H1 (cell line): ENCODE measurements at regions not wholly inside any gene's neighbourhood (a gene's known extent, or its start where the extent isn't known, plus 50 kb on each side); places are given as distances from the start of the nearest gene placed in this dataset.

ENCODE experiments used
- EZH2 ChIP-seq: fragments of 200-600 bp; sonication (generic); IDR thresholded peaks from 2 replicates; pipeline ENCODE4 v1.7.1; 2012; ENCODE audit warnings: low read depth, mild to moderate bottlenecking, moderate library complexity, low read length, inconsistent platforms; ENCODE audit not compliant: severe bottlenecking
- TF ChIP-seq, protein P1 (sequence below), 3 experiments: IDR thresholded peaks; 1 replicate in 2 of 3; 2 replicates in 1 of 3; pipeline versions ENCODE4 v1.5.1 to v1.6.1; 2011; ENCODE audit warnings: low read length in 3 of 3, mild to moderate bottlenecking in 3 of 3, inconsistent platforms in 2 of 3, low read depth in 1 of 3, moderate library complexity in 1 of 3; ENCODE audit not compliant: insufficient read depth in 1 of 3; ENCODE audit errors: control extremely low read depth in 1 of 3
- TF ChIP-seq, protein P2 (sequence below): IDR thresholded peaks from 2 replicates; pipeline ENCODE4 v1.6.1; 2011; ENCODE audit warnings: low read length, improper control_type of control experiment

DNA sequence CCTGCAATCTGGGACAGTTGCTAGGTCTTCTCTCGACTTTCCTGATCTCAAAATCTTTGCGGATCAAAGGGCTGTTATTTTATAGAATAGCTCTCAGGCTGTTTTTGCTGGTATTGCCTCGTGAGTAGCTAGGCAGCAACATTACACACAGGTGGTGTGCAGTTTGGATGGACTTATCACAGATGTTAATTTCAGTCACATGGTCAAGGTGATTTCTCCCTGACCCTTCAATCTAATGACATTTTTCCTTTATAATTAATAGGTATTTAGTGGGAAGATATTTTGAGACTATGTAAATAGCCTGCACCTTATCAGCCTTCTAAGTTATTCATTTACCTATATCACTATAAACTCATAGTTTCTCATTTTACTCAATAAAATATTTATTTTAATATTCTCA, 309.6 kb upstream of the PRKCQ start:
- no peak for TF ChIP-seq EZH2
- TF ChIP-seq, protein P1, sequence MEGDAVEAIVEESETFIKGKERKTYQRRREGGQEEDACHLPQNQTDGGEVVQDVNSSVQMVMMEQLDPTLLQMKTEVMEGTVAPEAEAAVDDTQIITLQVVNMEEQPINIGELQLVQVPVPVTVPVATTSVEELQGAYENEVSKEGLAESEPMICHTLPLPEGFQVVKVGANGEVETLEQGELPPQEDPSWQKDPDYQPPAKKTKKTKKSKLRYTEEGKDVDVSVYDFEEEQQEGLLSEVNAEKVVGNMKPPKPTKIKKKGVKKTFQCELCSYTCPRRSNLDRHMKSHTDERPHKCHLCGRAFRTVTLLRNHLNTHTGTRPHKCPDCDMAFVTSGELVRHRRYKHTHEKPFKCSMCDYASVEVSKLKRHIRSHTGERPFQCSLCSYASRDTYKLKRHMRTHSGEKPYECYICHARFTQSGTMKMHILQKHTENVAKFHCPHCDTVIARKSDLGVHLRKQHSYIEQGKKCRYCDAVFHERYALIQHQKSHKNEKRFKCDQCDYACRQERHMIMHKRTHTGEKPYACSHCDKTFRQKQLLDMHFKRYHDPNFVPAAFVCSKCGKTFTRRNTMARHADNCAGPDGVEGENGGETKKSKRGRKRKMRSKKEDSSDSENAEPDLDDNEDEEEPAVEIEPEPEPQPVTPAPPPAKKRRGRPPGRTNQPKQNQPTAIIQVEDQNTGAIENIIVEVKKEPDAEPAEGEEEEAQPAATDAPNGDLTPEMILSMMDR (IDR thresholded peaks at IDR 0.05; ENCODE audit: control extremely low read depth in 1 of 3, insufficient read depth in 1 of 3, low read depth in 1 of 3, low read length in 3 of 3), result no peak
- TF ChIP-seq, protein P2, sequence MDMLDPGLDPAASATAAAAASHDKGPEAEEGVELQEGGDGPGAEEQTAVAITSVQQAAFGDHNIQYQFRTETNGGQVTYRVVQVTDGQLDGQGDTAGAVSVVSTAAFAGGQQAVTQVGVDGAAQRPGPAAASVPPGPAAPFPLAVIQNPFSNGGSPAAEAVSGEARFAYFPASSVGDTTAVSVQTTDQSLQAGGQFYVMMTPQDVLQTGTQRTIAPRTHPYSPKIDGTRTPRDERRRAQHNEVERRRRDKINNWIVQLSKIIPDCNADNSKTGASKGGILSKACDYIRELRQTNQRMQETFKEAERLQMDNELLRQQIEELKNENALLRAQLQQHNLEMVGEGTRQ, result no peak
